Breast epithelium (tissue), 3 donors: ENCODE measurements at regions not wholly inside any gene's neighbourhood (a gene's known extent, or its start where the extent isn't known, plus 50 kb on each side); places are given as distances from the start of the nearest gene placed in this dataset.

Experiments used
- POLR2A ChIP-seq: fragments of 450-650 bp; IDR thresholded peaks from one replicate; pipeline ENCODE4 v1.6.1; 2016; ENCODE audit warnings: antibody characterized with exemption, mild to moderate bottlenecking, moderate library complexity
- TF ChIP-seq, protein P1 (sequence below), 3 donors: fragments of 450-650 bp; IDR thresholded peaks; one replicate each; pipeline ENCODE4 v1.5.1; 2016 to 2017; ENCODE audit warnings: antibody characterized with exemption in 3 of 3, mild to moderate bottlenecking in 3 of 3, moderate library complexity in 3 of 3

DNA sequence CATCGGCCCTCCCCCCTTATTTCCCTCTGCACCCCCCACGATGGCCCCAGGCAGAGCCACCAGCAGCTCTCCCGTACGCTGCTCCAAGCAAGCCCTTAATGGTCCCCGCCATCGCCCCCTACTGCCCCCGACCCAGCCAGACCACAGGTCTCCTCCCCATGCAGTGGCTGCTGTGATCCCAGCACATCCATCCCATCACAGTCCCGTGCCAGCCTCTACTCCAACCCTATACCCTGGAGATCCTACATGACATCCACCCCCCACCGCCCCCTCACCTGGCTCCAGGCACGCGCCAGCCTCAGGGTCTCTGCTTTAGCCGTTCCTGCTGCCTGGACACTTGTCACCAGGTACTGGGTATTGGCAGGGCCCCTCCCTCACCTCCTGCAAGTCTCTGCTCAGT, 85.8 kb upstream of the RTL6 start:
- TF ChIP-seq, protein P1, sequence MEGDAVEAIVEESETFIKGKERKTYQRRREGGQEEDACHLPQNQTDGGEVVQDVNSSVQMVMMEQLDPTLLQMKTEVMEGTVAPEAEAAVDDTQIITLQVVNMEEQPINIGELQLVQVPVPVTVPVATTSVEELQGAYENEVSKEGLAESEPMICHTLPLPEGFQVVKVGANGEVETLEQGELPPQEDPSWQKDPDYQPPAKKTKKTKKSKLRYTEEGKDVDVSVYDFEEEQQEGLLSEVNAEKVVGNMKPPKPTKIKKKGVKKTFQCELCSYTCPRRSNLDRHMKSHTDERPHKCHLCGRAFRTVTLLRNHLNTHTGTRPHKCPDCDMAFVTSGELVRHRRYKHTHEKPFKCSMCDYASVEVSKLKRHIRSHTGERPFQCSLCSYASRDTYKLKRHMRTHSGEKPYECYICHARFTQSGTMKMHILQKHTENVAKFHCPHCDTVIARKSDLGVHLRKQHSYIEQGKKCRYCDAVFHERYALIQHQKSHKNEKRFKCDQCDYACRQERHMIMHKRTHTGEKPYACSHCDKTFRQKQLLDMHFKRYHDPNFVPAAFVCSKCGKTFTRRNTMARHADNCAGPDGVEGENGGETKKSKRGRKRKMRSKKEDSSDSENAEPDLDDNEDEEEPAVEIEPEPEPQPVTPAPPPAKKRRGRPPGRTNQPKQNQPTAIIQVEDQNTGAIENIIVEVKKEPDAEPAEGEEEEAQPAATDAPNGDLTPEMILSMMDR (IDR thresholded peaks at IDR 0.05) = no peak
- no peak for TF ChIP-seq POLR2A
